GM19328 (cell line): ENCODE measurements at regions not wholly inside any gene's neighbourhood (a gene's known extent, or its start where the extent isn't known, plus 50 kb on each side); places are given as distances from the start of the nearest gene placed in this dataset.

Experiments
- ATAC-seq: cut with Tn5 transposase; IDR thresholded peaks from one replicate; pipeline ENCODE4 v1.9.1; 2021; ENCODE audit warnings: mild to moderate bottlenecking, moderate library complexity; ENCODE audit not compliant: unreplicated experiment

DNA sequence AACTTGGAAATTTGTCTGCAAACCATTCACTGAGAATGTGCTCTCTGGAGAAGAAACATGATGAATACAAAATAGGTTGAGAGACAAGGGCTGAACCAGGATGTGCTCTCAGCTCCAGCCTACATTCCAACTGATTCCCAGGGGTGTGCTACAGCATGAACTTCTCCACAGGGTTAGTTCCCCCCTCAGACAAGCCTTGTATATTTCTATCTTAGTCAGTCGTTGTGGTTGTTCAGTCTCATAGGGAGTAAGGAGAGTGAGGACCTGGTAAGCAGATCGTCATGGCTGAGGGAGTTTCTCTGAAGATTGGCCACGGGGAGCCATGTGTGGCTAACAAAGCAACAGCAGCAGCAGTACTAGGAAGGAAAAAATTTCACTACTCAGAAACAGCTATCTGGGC is 919.7 kb upstream of the CADM2 start:
- ATAC-seq: no peak

- ATAC-seq: no peak
These were observed 916.2 kb upstream of the CADM2 start for GRCh38 chr3:84042399-84043106.

DNA sequence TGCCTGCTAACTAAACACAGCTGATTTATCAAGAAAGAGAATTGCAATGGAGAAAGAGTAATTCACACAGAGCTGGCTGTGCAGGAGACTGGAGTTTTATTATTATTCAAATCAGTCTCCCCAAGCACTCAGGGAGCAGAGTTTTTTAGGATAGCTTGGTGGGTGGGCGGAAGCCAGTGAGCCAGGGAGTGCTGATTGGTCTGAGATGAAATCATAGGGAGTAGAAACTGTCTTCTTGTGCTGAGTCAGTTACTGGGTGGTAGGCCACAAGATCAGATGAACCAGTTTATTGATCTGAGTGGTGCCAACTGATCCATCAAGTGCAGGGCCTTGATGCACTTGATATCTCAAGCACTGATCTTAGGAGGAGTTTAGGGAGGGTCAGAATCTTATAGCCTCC is 891.9 kb upstream of the CADM2 start:
- ATAC-seq: no peak

GRCh38 chr3:84073664-84074063 is 885.1 kb upstream of the CADM2 start:
- ATAC-seq: no peak

- no peak for ATAC-seq
These were observed 884.0 kb upstream of the CADM2 start for GRCh38 chr3:84074767-84075166.

GRCh38 chr3:84077479-84077878 is 881.3 kb upstream of the CADM2 start:
- ATAC-seq: no peak

- ATAC-seq: no peak
These were observed 876.1 kb upstream of the CADM2 start for GRCh38 chr3:84082726-84083125.

- ATAC-seq: no peak
These were observed 865.9 kb upstream of the CADM2 start for GRCh38 chr3:84092907-84093306.

DNA sequence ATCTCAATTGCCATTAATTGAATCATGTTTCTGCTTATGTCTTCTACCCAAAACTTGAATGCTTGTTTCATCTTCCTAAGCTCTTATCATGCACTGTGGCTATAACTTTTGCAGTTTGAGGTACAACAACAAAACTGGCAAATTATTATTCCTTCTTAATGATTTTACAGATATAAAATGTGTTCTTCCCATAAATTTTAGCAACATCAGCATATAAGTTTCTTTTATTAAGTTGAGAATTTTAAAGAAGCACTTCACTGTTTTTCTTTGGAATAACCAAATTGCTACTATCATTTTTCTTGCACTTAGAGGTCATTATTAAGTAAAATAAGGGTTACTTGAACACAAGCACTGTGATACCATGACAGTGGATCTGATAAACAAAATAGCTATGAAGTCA is 862.6 kb upstream of the CADM2 start:
- ATAC-seq: no peak

DNA sequence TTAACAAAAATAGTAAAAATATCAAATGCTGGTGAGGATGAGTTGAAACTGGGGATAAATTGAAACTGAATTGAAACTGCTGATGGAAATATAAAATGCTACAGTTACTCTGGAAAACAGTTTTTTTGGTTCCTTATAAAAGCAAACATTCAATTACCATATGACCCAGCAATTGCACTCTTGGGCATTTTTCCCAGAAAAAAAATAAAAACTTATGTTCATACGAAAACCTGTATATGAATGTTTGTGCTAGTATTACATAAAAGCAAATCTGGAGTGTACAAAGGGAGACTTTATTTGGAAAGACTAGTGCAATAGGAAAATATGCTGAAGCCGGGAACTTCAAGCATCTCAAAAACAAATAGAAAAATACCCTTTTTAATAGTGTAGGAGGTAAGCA is 857.9 kb upstream of the CADM2 start:
- no peak for ATAC-seq

GRCh38 chr3:84108442-84108971 is 850.3 kb upstream of the CADM2 start:
- ATAC-seq: no peak

DNA sequence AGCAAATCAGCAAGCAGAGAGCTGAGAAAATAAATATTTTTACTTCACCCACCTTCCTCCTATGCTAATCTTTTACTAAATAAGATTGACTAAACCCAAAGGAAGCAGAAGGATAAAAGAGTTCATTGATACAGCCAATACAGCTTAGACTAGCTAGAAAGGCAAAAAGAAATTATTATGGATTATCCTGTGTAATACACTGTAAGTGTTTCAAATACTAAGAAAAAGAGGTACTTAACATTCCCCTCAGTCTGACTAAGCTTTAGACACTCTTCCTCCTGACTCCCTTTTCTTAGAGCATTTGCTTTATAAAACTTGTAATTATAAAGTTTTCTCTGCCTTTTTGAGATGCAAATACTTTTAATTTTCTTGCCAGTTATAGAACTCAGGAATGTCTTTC is 848.9 kb upstream of the CADM2 start:
- ATAC-seq: no peak

- ATAC-seq: no peak
These were observed 848.0 kb upstream of the CADM2 start for GRCh38 chr3:84110787-84111186.

DNA sequence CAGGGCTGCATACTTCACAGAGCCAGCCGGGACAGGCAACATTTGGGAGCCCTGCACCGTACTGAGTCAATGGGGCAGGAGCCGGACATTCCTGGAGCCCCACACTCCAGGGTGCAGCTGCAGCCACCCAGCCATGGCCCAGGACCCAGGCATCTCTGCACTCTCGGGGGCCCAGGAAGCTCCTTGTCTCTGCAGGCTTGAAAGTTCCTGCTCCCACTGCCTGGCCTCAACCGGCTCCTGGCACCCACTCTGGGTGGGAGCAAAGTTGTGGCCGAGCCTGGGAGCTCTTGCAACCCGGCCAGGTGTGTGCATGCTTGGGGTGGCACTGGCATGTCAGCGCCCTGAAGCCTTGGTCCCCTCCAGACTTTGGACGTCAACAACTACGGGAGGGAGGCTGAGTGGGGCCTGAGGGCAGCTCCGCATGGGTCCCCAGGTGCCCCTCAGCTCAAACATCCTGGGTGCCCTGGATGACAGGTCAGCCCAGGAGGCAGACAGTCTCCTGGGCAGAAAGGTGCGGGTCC is 833.5 kb upstream of the CADM2 start:
- no peak for ATAC-seq

DNA sequence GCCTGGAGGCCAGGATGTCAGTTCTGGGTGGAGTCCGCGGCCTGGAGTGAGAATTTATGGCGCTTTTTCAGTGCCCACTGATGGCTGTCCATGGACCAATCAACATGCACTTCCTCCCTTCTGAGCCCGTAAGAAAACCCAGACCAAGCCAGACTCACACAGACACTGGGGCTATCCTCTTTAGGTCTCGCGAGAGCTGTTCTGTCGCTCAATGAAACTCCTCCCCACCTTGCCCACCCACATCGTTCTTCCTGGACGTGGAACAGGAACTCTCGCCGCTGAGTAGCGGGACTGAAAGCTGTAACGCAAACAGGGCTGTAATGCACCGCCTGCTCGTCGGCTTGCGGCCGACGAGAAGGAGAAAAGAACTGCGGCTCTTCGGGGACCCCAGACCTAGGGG is 833.0 kb upstream of the CADM2 start:
- ATAC-seq: no peak

GRCh38 chr3:84126160-84126559 is 832.6 kb upstream of the CADM2 start:
- no peak for ATAC-seq

GRCh38 chr3:84128024-84128423 is 830.8 kb upstream of the CADM2 start:
- no peak for ATAC-seq

- ATAC-seq: no peak
These were observed 822.4 kb upstream of the CADM2 start for GRCh38 chr3:84136425-84136824.

- no peak for ATAC-seq
These were observed 818.2 kb upstream of the CADM2 start for GRCh38 chr3:84140631-84141030.

- no peak for ATAC-seq
These were observed 817.2 kb upstream of the CADM2 start for GRCh38 chr3:84141571-84141970.

DNA sequence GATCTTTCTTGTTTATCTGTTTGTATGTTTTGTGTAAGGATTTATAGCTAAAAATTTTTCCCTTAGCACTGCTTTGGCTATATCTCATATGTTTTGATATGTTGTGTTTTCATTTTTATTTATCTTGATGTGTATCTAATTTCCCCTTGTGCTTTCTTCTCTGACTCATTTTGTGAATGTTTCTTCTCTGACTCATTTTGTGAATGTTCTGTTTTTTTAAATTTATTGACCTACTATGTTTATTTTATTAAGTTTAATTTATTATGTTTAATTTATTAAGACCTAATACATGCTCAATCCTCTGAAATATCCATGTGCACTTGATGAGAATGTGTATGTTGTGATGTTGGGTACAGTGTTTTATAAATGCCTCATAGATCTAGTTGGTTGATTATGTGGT is 793.5 kb upstream of the CADM2 start:
- no peak for ATAC-seq

GRCh38 chr3:84175449-84175848 is 783.3 kb upstream of the CADM2 start:
- ATAC-seq: no peak

DNA sequence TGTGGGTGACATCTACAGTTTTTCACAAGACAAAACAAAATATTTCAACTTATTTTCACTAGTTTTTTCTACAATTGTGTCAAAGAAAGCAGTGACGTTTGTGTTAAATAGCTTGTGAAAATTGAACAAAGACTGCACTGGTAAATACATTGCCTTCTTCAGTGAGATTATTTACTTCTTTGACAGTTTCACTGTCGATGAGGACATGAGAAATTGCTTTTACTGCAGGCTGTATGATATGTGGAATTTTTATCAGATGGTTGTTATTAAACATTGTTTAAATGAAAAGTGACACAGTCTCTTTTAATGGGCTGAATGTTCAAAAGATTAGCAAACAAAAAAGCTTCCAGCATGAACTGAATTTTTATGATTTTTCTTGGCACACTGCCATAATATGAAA is 773.9 kb upstream of the CADM2 start:
- no peak for ATAC-seq
